Calu3 (cell line): ENCODE measurements at regions not wholly inside any gene's neighbourhood (a gene's known extent, or its start where the extent isn't known, plus 50 kb on each side); places are given as distances from the start of the nearest gene placed in this dataset.

Experiments used
- BruUV-seq: library from RNA; stranded (reverse); fragments of 400-500 nt; replicated peaks from 2 replicates; lab custom pipeline; 2021; lab: Mats Ljungman, UMichigan
- CTCF ChIA-PET: fragments of 300-600 bp; sonication (Branson Sonifier 250); formaldehyde crosslinking; loops from one replicate; lab custom pipeline; 2022; ENCODE audit warnings: antibody characterized with exemption; lab: Charles Lee
- DNase-seq: peaks from one replicate; pipeline ENCODE4 v3.0.0; 2022
- H3K27ac Mint-ChIP-seq: one replicate; pipeline ENCODE4 v1.8.0; 2022; ENCODE audit warnings: mixed read lengths; ENCODE audit not compliant: unreplicated experiment
- H3K27me3 Mint-ChIP-seq: one replicate; pipeline ENCODE4 v1.8.0; 2022; ENCODE audit warnings: mixed read lengths; ENCODE audit not compliant: unreplicated experiment
- H3K36me3 Mint-ChIP-seq: one replicate; pipeline ENCODE4 v1.8.0; 2022; ENCODE audit warnings: mild to moderate bottlenecking, moderate library complexity, mixed read lengths; ENCODE audit not compliant: insufficient read depth, unreplicated experiment
- H3K4me1 Mint-ChIP-seq: one replicate; pipeline ENCODE4 v1.8.0; 2022; ENCODE audit warnings: mild to moderate bottlenecking, low read depth, mixed read lengths; ENCODE audit not compliant: unreplicated experiment
- H3K4me3 Mint-ChIP-seq: one replicate; pipeline ENCODE4 v1.8.0; 2022; ENCODE audit warnings: mild to moderate bottlenecking, low read depth, moderate library complexity, mixed read lengths; ENCODE audit not compliant: unreplicated experiment
- H3K9me3 Mint-ChIP-seq: one replicate; pipeline ENCODE4 v1.8.0; 2022; ENCODE audit warnings: low read depth, mixed read lengths; ENCODE audit not compliant: unreplicated experiment
- intact Hi-C: fragments of 100-400 bp; cut with micrococcal nuclease; formaldehyde crosslinking; loops from one replicate; pipeline ENCODE4 v1.10.0; 2022; ENCODE audit not compliant: unreplicated experiment
- TF ChIP-seq, protein P1 (sequence below): fragments of 200-600 bp; IDR thresholded peaks from one replicate; pipeline ENCODE4 v1.8.0; 2022; ENCODE audit warnings: antibody characterized with exemption; ENCODE audit not compliant: unreplicated experiment

DNA sequence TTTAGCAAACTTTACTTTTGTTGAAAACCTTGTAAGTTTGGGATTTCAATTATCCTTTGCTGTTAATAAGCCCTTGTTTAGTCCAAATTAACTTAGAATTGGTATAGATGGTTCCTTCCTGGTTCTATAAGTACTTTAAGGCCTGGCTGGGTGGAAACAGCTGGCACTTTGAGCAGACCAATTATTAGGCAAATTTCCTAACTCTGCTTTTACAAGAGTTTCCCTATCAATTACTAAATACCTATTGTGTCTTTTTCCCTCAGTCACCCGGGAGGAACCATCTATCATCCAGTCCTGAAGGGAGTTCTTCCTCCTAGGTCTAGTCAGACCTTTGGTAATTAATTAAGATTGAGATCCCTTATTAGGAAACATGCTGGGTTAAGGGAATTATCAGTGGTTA is 138.0 kb downstream of the SLC38A6 start:
- CTCF ChIA-PET, result interaction anchor here (0.7 kb wide), 1 partner anchor 54 kb away, joined by 5 read pairs; no protein-coding TSS in a partner anchor
- H3K27me3 Mint-ChIP-seq, result no peaks in the 10 kb centered on the region

DNA sequence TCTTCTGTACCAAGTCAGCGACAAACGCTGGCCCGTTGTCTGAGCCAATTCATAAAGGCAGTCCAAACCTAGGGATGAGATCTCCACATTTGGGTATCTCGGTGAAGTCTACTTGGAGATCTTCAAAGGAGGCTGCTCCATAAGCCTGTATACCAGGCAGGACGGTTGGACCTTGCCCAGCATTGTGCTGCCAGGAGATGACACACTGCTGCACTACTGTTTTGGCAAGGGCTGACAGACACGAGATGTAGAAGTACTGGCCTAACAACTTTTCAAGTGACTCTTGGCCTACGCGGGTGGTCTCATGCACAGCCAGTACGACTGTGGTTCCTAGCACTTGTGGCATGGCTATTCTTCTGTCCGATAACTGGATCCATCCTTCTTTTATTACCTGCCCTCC is 135.3 kb downstream of the SLC38A6 start:
- BruUV-seq, result no TSS peak
- Mint-ChIP-seq H3K36me3 (peaks cover 45% of the 10 kb centered on the region), H3K4me1 (peaks cover 11% of the 10 kb centered on the region), H3K27me3 (no peaks in the 10 kb centered on the region), H3K4me3 (no peak overlapping the region), H3K9me3 (peaks cover 7% of the 10 kb centered on the region), H3K27ac (no peak overlapping the region)
- intact Hi-C loops, result no loop called here
- TF ChIP-seq, protein P1, sequence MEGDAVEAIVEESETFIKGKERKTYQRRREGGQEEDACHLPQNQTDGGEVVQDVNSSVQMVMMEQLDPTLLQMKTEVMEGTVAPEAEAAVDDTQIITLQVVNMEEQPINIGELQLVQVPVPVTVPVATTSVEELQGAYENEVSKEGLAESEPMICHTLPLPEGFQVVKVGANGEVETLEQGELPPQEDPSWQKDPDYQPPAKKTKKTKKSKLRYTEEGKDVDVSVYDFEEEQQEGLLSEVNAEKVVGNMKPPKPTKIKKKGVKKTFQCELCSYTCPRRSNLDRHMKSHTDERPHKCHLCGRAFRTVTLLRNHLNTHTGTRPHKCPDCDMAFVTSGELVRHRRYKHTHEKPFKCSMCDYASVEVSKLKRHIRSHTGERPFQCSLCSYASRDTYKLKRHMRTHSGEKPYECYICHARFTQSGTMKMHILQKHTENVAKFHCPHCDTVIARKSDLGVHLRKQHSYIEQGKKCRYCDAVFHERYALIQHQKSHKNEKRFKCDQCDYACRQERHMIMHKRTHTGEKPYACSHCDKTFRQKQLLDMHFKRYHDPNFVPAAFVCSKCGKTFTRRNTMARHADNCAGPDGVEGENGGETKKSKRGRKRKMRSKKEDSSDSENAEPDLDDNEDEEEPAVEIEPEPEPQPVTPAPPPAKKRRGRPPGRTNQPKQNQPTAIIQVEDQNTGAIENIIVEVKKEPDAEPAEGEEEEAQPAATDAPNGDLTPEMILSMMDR, result no peak
- CTCF ChIA-PET, result no interaction called here
- no peak for DNase-seq

More for the DNA sequence above, 138.0 kb downstream of the SLC38A6 start:
- Mint-ChIP-seq H3K9me3 (peaks cover 4% of the 10 kb centered on the region), H3K27ac (peak overlapping the region; percentile 95), H3K4me3 (peak overlapping the region; percentile 87), H3K36me3 (peaks cover 32% of the 10 kb centered on the region), H3K4me1 (peaks cover 19% of the 10 kb centered on the region)
- no peak for DNase-seq
- intact Hi-C loops, result no loop called here
- TF ChIP-seq, protein P1, result no peak
- BruUV-seq, result no TSS peak

DNA sequence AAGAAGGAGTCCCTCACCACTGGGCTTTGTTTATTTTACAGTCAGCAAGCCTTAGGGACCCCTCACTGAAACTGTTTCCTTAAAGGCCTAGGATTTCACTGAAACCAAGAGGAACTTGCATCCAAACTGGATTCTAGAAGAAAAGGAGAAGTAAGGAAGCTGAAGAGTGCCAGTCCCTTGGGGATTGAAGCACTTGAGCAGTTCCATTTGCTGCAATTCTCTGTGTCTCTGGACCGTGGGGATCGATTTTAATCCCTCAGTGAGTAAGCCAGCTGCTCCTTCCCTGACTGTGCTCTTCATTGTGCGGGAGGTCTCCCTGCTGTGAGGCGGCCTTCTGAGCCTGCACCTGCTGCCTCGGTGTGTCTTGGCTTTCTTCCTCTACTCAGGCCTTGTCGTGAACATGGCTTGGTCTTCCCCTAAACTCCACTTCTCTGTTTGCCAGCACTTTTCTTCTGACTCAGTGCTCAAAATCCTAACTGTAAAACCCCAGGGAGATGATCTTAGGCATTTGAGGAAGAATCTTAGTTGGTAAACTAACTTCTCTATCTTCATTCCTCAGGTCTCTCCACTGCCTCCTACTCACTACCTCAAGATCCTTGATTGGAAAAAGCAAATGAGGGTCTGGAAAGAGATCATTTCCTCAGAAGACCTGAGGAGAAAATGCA is 132.6 kb downstream of the SLC38A6 start:
- Mint-ChIP-seq H3K9me3 (peaks cover 7% of the 10 kb centered on the region), H3K36me3 (peaks cover 27% of the 10 kb centered on the region), H3K4me3 (no peak overlapping the region), H3K27ac (no peak overlapping the region), H3K4me1 (no peaks in the 10 kb centered on the region), H3K27me3 (no peaks in the 10 kb centered on the region)
- DNase-seq, result no peak
- intact Hi-C loops, result no loop called here
- BruUV-seq, result no TSS peak
- TF ChIP-seq, protein P1, result no peak
- CTCF ChIA-PET, result no interaction called here

- TF ChIP-seq, protein P1, result no peak
- CTCF ChIA-PET, result no interaction called here
- intact Hi-C loops, result no loop called here
- no peak overlapping the region for H3K4me3 Mint-ChIP-seq
- H3K4me1 Mint-ChIP-seq, result no peaks in the 10 kb centered on the region
- H3K36me3 Mint-ChIP-seq, result peaks cover 27% of the 10 kb centered on the region
- H3K27ac Mint-ChIP-seq, result no peak overlapping the region
- H3K9me3 Mint-ChIP-seq, result peaks cover 7% of the 10 kb centered on the region
- BruUV-seq, result no TSS peak
- no peak for DNase-seq
- no peaks in the 10 kb centered on the region for H3K27me3 Mint-ChIP-seq
These were observed 131.5 kb downstream of the SLC38A6 start for GRCh38 chr14:61112506-61112905.
